ENCODE measurements at regions not wholly inside any gene's neighbourhood (a gene's known extent, or its start where the extent isn't known, plus 50 kb on each side); places are given as distances from the start of the nearest gene placed in this dataset.
A peak's percentile ranks its signal among the peaks of the same experiment; 100 is the strongest.

GRCh38 chr16:85979605-85980004 is 80.6 kb downstream of the IRF8 start:
- no peak overlapping the region for H3K27ac ChIP-seq (replicated peaks)
- no peaks in the 10 kb centered on the region for H3K9me3 ChIP-seq (replicated peaks)
- no peaks in the 10 kb centered on the region for H3K4me1 ChIP-seq
- no peak for TF ChIP-seq CTCF (IDR thresholded peaks at IDR 0.05; ENCODE audit: borderline replicate concordance)
- intact Hi-C loops (cut with micrococcal nuclease) = no loop called here
- no peak for DNase-seq
- no peak overlapping the region for H3K4me3 ChIP-seq
- peaks cover 98% of the 10 kb centered on the region for H3K27me3 ChIP-seq (ENCODE audit: low read depth)
- no peaks in the 10 kb centered on the region for H3K36me3 ChIP-seq

GRCh38 chr16:85980686-85981085 is 81.7 kb downstream of the IRF8 start:
- intact Hi-C loops (cut with micrococcal nuclease) = no loop called here
- no peaks in the 10 kb centered on the region for H3K36me3 ChIP-seq
- H3K4me3 ChIP-seq = no peak overlapping the region
- no peak overlapping the region for H3K27ac ChIP-seq (replicated peaks)
- H3K27me3 ChIP-seq (ENCODE audit: low read depth) = peaks cover 98% of the 10 kb centered on the region
- DNase-seq = no peak
- no peak for TF ChIP-seq CTCF (IDR thresholded peaks at IDR 0.05; ENCODE audit: borderline replicate concordance)
- no peaks in the 10 kb centered on the region for H3K4me1 ChIP-seq
- no peaks in the 10 kb centered on the region for H3K9me3 ChIP-seq (replicated peaks)

GRCh38 chr16:85981826-85982562 is 83.0 kb downstream of the IRF8 start:
- Histone ChIP-seq H3K27me3 (ENCODE audit: low read depth) (peaks cover 98% of the 10 kb centered on the region), H3K27ac (replicated peaks) (no peak overlapping the region), H3K36me3 (no peaks in the 10 kb centered on the region), H3K9me3 (replicated peaks) (no peaks in the 10 kb centered on the region), H3K4me3 (no peak overlapping the region), H3K4me1 (no peaks in the 10 kb centered on the region)
- intact Hi-C loops (cut with micrococcal nuclease) = no loop called here
- DNase-seq = no peak
- no peak for TF ChIP-seq CTCF (IDR thresholded peaks at IDR 0.05; ENCODE audit: borderline replicate concordance)

GRCh38 chr16:85982563-85982939 is 83.6 kb downstream of the IRF8 start:
- Histone ChIP-seq H3K9me3 (replicated peaks) (no peaks in the 10 kb centered on the region), H3K27ac (replicated peaks) (no peak overlapping the region), H3K27me3 (ENCODE audit: low read depth) (peaks cover 98% of the 10 kb centered on the region), H3K36me3 (no peaks in the 10 kb centered on the region), H3K4me3 (no peak overlapping the region), H3K4me1 (peaks cover 3% of the 10 kb centered on the region)
- TF ChIP-seq CTCF (IDR thresholded peaks at IDR 0.05; ENCODE audit: borderline replicate concordance) = no peak
- intact Hi-C loops (cut with micrococcal nuclease) = no loop called here
- peak; percentile 48 for DNase-seq

- no peak for TF ChIP-seq CTCF (IDR thresholded peaks at IDR 0.05; ENCODE audit: borderline replicate concordance)
- no peak overlapping the region for H3K27ac ChIP-seq (replicated peaks)
- H3K4me3 ChIP-seq = no peak overlapping the region
- H3K36me3 ChIP-seq = no peaks in the 10 kb centered on the region
- intact Hi-C loops (cut with micrococcal nuclease) = no loop called here
- no peaks in the 10 kb centered on the region for H3K9me3 ChIP-seq (replicated peaks)
- peaks cover 96% of the 10 kb centered on the region for H3K27me3 ChIP-seq (ENCODE audit: low read depth)
- H3K4me1 ChIP-seq = peaks cover 3% of the 10 kb centered on the region
- DNase-seq = no peak
Observed at GRCh38 chr16:85983064-85983463, 84.1 kb downstream of the IRF8 start.
